H1 (cell line): ENCODE measurements at regions not wholly inside any gene's neighbourhood (a gene's known extent, or its start where the extent isn't known, plus 50 kb on each side); places are given as distances from the start of the nearest gene placed in this dataset.

Experiments used
- ATF2 ChIP-seq: IDR thresholded peaks from 2 replicates; pipeline ENCODE4 v1.6.1; 2012; ENCODE audit warnings: low read length, inconsistent platforms

- TF ChIP-seq ATF2: no peak
These were observed 362.0 kb upstream of the TMCO5A start (continued) for GRCh38 chr15:37572401-37572800.
